ENCODE measurements at regions not wholly inside any gene's neighbourhood (a gene's known extent, or its start where the extent isn't known, plus 50 kb on each side); places are given as distances from the start of the nearest gene placed in this dataset.
"Not testable (repeated sequence)": the region's sequence is repeated elsewhere in the genome, so short reads cannot be mapped to it uniquely, and the experiment has no call there.

- 79% methylated on average over 4 of the region's 5 CpGs for WGBS (ENCODE audit: insufficient coverage)
- Histone ChIP-seq H3K27ac (ENCODE audit: low read depth, low read length) (no peak overlapping the region), H3K4me3 (ENCODE audit: low read depth, low read length) (no peak overlapping the region), H3K27me3 (ENCODE audit: control insufficient read depth, insufficient read depth, low read length) (no peaks in the 10 kb centered on the region), H3K4me1 (ENCODE audit: control insufficient read depth, insufficient read depth, low read length) (peaks cover 18% of the 10 kb centered on the region), H3K9me3 (ENCODE audit: control insufficient read depth, insufficient read depth, low read length) (no peaks in the 10 kb centered on the region), H3K36me3 (ENCODE audit: control insufficient read depth, insufficient read depth, low read length) (no peaks in the 10 kb centered on the region)
- peak in 1 of 6 donors; percentile 70 for DNase-seq (ENCODE audit: low read depth in 4 of 6, low spot score in 6 of 6)
Observed at GRCh38 chr10:76631036-76631670, 1006.5 kb downstream of the KCNMA1 start.

GRCh38 chr10:76628801-76629200 is 1008.8 kb downstream of the KCNMA1 start:
- Histone ChIP-seq H3K9me3 (ENCODE audit: control insufficient read depth, insufficient read depth, low read length) (no peaks in the 10 kb centered on the region), H3K4me1 (ENCODE audit: control insufficient read depth, insufficient read depth, low read length) (peaks cover 18% of the 10 kb centered on the region), H3K36me3 (ENCODE audit: control insufficient read depth, insufficient read depth, low read length) (no peaks in the 10 kb centered on the region), H3K27ac (ENCODE audit: low read depth, low read length) (no peak overlapping the region), H3K4me3 (ENCODE audit: low read depth, low read length) (no peak overlapping the region), H3K27me3 (ENCODE audit: control insufficient read depth, insufficient read depth, low read length) (no peaks in the 10 kb centered on the region)
- DNase-seq (ENCODE audit: low read depth in 4 of 6, low spot score in 6 of 6), result no peak
- no CpG with 5 or more reads among the region's 1 CpG for whole genome bisulfite sequencing (ENCODE audit: insufficient coverage)

- Histone ChIP-seq H3K9me3 (ENCODE audit: control insufficient read depth, insufficient read depth, low read length) (no peaks in the 10 kb centered on the region), H3K27me3 (ENCODE audit: control insufficient read depth, insufficient read depth, low read length) (no peaks in the 10 kb centered on the region), H3K4me1 (ENCODE audit: control insufficient read depth, insufficient read depth, low read length) (peaks cover 8% of the 10 kb centered on the region), H3K27ac (ENCODE audit: low read depth, low read length) (no peak overlapping the region), H3K36me3 (ENCODE audit: control insufficient read depth, insufficient read depth, low read length) (no peaks in the 10 kb centered on the region), H3K4me3 (ENCODE audit: low read depth, low read length) (no peak overlapping the region)
- no peak for DNase-seq (ENCODE audit: low read depth in 4 of 6, low spot score in 6 of 6)
- WGBS (ENCODE audit: insufficient coverage), result 78% methylated on average over 1 of the region's 2 CpGs
Observed at GRCh38 chr10:76626386-76626785, 1011.2 kb downstream of the KCNMA1 start.

GRCh38 chr10:76624470-76624869 is 1013.1 kb downstream of the KCNMA1 start:
- H3K4me3 ChIP-seq (ENCODE audit: low read depth, low read length), result no peak overlapping the region
- 90% methylated on average over 4 of the region's 6 CpGs for WGBS (ENCODE audit: insufficient coverage)
- no peak for DNase-seq (ENCODE audit: low read depth in 4 of 6, low spot score in 6 of 6)
- H3K9me3 ChIP-seq (ENCODE audit: control insufficient read depth, insufficient read depth, low read length), result no peaks in the 10 kb centered on the region
- no peak overlapping the region for H3K27ac ChIP-seq (ENCODE audit: low read depth, low read length)
- no peaks in the 10 kb centered on the region for H3K4me1 ChIP-seq (ENCODE audit: control insufficient read depth, insufficient read depth, low read length)
- no peaks in the 10 kb centered on the region for H3K27me3 ChIP-seq (ENCODE audit: control insufficient read depth, insufficient read depth, low read length)
- H3K36me3 ChIP-seq (ENCODE audit: control insufficient read depth, insufficient read depth, low read length), result no peaks in the 10 kb centered on the region

GRCh38 chr10:76621886-76622620 is 1015.6 kb downstream of the KCNMA1 start:
- DNase-seq (ENCODE audit: low read depth in 4 of 6, low spot score in 6 of 6), result no peak
- H3K27ac ChIP-seq (ENCODE audit: low read depth, low read length), result no peak overlapping the region
- H3K4me1 ChIP-seq (ENCODE audit: control insufficient read depth, insufficient read depth, low read length), result no peaks in the 10 kb centered on the region
- no peaks in the 10 kb centered on the region for H3K9me3 ChIP-seq (ENCODE audit: control insufficient read depth, insufficient read depth, low read length)
- no peaks in the 10 kb centered on the region for H3K27me3 ChIP-seq (ENCODE audit: control insufficient read depth, insufficient read depth, low read length)
- no peak overlapping the region for H3K4me3 ChIP-seq (ENCODE audit: low read depth, low read length)
- no peaks in the 10 kb centered on the region for H3K36me3 ChIP-seq (ENCODE audit: control insufficient read depth, insufficient read depth, low read length)
- WGBS (ENCODE audit: insufficient coverage), result 57% methylated on average over 1 of the region's 2 CpGs

- 100% methylated on average over 1 of the region's 1 CpG for WGBS (ENCODE audit: insufficient coverage)
- Histone ChIP-seq H3K36me3 (ENCODE audit: control insufficient read depth, insufficient read depth, low read length) (no peaks in the 10 kb centered on the region), H3K4me3 (ENCODE audit: low read depth, low read length) (no peak overlapping the region), H3K27ac (ENCODE audit: low read depth, low read length) (no peak overlapping the region), H3K27me3 (ENCODE audit: control insufficient read depth, insufficient read depth, low read length) (no peaks in the 10 kb centered on the region), H3K9me3 (ENCODE audit: control insufficient read depth, insufficient read depth, low read length) (no peaks in the 10 kb centered on the region), H3K4me1 (ENCODE audit: control insufficient read depth, insufficient read depth, low read length) (no peaks in the 10 kb centered on the region)
- no peak for DNase-seq (ENCODE audit: low read depth in 4 of 6, low spot score in 6 of 6)
Observed at GRCh38 chr10:76618641-76619040, 1019.0 kb downstream of the KCNMA1 start.

- no peak for DNase-seq (ENCODE audit: low read depth in 4 of 6, low spot score in 6 of 6)
- Histone ChIP-seq H3K9me3 (ENCODE audit: control insufficient read depth, insufficient read depth, low read length) (no peaks in the 10 kb centered on the region), H3K4me3 (ENCODE audit: low read depth, low read length) (no peak overlapping the region), H3K27me3 (ENCODE audit: control insufficient read depth, insufficient read depth, low read length) (no peaks in the 10 kb centered on the region), H3K27ac (ENCODE audit: low read depth, low read length) (no peak overlapping the region), H3K36me3 (ENCODE audit: control insufficient read depth, insufficient read depth, low read length) (no peaks in the 10 kb centered on the region), H3K4me1 (ENCODE audit: control insufficient read depth, insufficient read depth, low read length) (no peaks in the 10 kb centered on the region)
- 100% methylated on average over 2 of the region's 2 CpGs for WGBS (ENCODE audit: insufficient coverage)
Observed at GRCh38 chr10:76618171-76618570, 1019.4 kb downstream of the KCNMA1 start.

GRCh38 chr10:76616666-76617065 is 1020.9 kb downstream of the KCNMA1 start:
- H3K4me1 ChIP-seq (ENCODE audit: control insufficient read depth, insufficient read depth, low read length), result not testable (repeated sequence)

GRCh38 chr10:76615049-76615448 is 1022.6 kb downstream of the KCNMA1 start:
- Histone ChIP-seq H3K36me3 (ENCODE audit: control insufficient read depth, insufficient read depth, low read length) (no peaks in the 10 kb centered on the region), H3K9me3 (ENCODE audit: control insufficient read depth, insufficient read depth, low read length) (no peaks in the 10 kb centered on the region), H3K27ac (ENCODE audit: low read depth, low read length) (no peak overlapping the region), H3K4me1 (ENCODE audit: control insufficient read depth, insufficient read depth, low read length) (no peaks in the 10 kb centered on the region), H3K27me3 (ENCODE audit: control insufficient read depth, insufficient read depth, low read length) (no peaks in the 10 kb centered on the region), H3K4me3 (ENCODE audit: low read depth, low read length) (no peak overlapping the region)
- no CpG with 5 or more reads among the region's 1 CpG for WGBS (ENCODE audit: insufficient coverage)
- no peak for DNase-seq (ENCODE audit: low read depth in 4 of 6, low spot score in 6 of 6)

More at GRCh38 chr10:76616666-76617065, 1020.9 kb downstream of the KCNMA1 start:
- H3K27ac ChIP-seq (ENCODE audit: low read depth, low read length); H3K9me3 ChIP-seq (ENCODE audit: control insufficient read depth, insufficient read depth, low read length); DNase-seq (ENCODE audit: low read depth in 4 of 6, low spot score in 6 of 6); H3K36me3 ChIP-seq (ENCODE audit: control insufficient read depth, insufficient read depth, low read length); H3K4me3 ChIP-seq (ENCODE audit: low read depth, low read length); H3K27me3 ChIP-seq (ENCODE audit: control insufficient read depth, insufficient read depth, low read length): not testable (repeated sequence)
